ENCODE measurements at regions not wholly inside any gene's neighbourhood (a gene's known extent, or its start where the extent isn't known, plus 50 kb on each side); places are given as distances from the start of the nearest gene placed in this dataset.
"Not testable (repeated sequence)": the region's sequence is repeated elsewhere in the genome, so short reads cannot be mapped to it uniquely, and the experiment has no call there.

DNA sequence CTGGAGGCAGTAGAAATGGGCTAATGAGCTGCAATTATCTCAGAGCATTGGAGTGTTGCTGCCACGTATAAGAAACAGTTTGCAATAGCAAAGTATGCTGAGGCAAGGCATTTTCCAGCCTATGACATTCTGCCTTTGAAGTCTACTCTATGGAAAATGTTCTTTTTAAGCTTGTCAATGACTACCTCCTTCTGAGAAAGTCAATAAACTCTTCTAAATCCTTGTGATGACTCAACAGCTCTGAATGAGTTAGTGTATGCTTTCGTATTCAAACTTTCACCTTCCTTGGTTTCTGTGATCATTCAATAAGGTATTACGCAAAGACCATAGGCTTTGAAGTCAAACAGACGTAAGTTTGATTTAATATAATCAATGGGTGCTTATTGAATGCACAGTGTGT lies 111.2 kb downstream of the CAPZA3 start:
- DNase-seq (ENCODE audit: low read depth): no peak

GRCh38 chr12:18849761-18850160 lies 111.8 kb downstream of the CAPZA3 start:
- no peak for DNase-seq (ENCODE audit: low read depth)

DNA sequence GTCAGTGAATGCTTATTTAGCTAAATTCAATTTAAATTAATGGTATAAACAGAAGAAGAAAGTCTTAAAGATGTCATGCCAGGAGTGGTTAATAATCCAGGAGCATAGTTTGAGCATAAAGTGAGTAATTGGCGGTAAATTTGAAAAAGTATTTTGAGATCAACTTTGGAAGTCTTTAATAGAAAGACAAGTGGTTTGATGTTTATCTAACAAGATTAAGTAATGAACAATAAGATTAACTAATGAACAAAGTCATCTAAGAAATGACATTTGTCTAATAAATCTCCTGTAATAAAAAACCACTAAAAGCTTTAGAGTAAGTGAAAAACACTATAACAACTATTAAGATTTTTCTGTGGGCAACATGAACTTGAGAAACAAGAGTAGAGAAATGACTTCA lies 112.8 kb downstream of the CAPZA3 start:
- DNase-seq (ENCODE audit: low read depth): no peak

GRCh38 chr12:18851271-18851670 lies 113.4 kb downstream of the CAPZA3 start:
- no peak for DNase-seq (ENCODE audit: low read depth)

GRCh38 chr12:18853570-18854366 lies 115.8 kb downstream of the CAPZA3 start:
- no peak for DNase-seq (ENCODE audit: low read depth)

GRCh38 chr12:18857656-18858055 lies 119.7 kb downstream of the CAPZA3 start:
- DNase-seq (ENCODE audit: low read depth): no peak

GRCh38 chr12:18859400-18859799 lies 121.5 kb downstream of the CAPZA3 start:
- no peak for DNase-seq (ENCODE audit: low read depth)

- peak; percentile 12 for DNase-seq (ENCODE audit: low read depth)
Observed at GRCh38 chr12:18861287-18861858, 123.5 kb downstream of the CAPZA3 start.

- DNase-seq (ENCODE audit: low read depth): no peak
Observed at GRCh38 chr12:18863769-18864500, 126.0 kb downstream of the CAPZA3 start.

GRCh38 chr12:18864900-18865561 lies 127.1 kb downstream of the CAPZA3 start:
- peak; percentile 79 for DNase-seq (ENCODE audit: low read depth)

GRCh38 chr12:18868717-18869116 lies 130.8 kb downstream of the CAPZA3 start:
- peak; percentile 18 for DNase-seq (ENCODE audit: low read depth)

- no peak for DNase-seq (ENCODE audit: low read depth)
Observed at GRCh38 chr12:18872770-18873169, 134.9 kb downstream of the CAPZA3 start.

DNA sequence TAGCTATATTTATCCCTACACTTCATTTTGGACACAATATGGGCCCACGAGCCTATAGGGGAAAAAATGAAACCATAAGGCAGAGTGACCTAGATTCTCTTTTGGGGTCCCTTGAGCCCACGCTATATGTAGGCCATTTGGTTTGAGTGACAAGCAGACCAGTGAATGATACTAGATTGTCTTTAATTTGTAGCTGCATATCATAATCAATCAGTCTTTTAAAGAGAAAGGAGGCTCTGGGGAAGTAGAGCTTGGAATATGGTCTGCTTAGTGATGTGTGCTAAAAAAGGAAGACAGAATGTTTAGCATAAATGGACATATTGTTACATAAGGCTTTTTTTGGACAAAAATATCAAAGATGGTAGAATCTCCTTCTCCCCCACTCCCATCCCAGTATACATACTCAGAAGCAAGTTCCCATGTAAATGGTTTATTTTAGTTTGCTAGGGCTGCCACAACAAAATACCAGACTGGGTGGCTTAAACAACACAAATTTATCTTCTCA lies 140.8 kb downstream of the CAPZA3 start:
- DNase-seq (ENCODE audit: low read depth): no peak

GRCh38 chr12:18882690-18883089 lies 144.8 kb downstream of the CAPZA3 start:
- no peak for DNase-seq (ENCODE audit: low read depth)

DNA sequence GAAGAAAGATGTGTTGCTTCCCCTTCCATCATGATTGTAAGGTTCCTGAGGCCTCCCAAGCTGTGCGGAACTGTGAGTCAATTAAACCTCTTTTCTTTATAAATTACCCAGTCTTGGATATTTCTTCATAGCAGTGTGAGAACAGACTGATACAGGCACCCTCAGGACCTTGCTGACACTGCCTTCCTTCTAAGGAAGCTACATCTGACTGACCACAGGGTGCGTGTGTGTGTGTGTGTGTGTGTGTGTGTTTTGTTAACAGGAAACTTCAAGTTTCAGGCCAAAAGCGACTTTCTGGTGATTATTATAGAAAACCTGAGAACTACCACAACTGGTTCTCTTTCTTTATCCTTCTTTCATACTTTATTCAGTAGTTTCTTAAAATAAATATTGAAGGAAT lies 149.0 kb downstream of the CAPZA3 start:
- no peak for DNase-seq (ENCODE audit: low read depth)

- DNase-seq (ENCODE audit: low read depth): no peak
Observed at GRCh38 chr12:18887368-18887767, 149.4 kb downstream of the CAPZA3 start.

DNA sequence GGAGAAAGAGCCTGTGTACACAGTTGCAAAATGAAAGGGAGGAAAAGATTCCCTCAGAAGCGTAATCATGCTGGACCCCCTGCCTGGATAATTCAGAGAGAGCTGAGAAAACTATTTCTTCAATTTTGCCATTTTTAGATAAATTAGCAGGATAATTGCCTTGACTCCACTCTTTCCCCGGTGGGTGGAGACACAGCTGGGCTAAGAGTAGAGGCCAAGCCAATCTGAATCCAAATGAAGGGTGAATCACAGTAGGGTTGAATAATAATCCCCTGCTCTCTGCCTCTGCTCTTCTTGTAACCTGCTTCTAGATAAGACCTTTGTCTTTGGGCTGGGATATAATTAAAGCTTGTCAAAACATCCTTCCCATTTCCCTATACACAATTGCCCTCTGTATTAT lies 150.1 kb downstream of the CAPZA3 start:
- DNase-seq (ENCODE audit: low read depth): no peak

DNA sequence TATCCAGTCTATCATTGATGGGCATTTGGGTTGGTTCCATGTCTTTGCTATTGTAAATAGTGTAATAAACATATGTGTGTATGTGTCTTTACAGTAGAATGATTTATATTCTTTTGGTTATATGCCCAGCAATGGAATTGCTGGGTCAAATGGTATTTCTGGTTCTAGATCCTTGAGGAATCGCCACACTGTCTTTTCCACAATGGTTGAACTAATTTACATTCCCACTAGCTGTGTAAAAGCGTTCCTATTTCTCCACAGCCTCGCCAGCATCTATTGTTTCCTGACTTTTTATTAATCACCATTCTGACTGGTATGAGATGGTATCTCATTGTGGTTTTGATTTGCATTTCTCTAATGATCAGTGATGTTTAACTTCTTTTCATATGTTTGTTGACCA lies 152.7 kb downstream of the CAPZA3 start:
- DNase-seq (ENCODE audit: low read depth): not testable (repeated sequence)

DNA sequence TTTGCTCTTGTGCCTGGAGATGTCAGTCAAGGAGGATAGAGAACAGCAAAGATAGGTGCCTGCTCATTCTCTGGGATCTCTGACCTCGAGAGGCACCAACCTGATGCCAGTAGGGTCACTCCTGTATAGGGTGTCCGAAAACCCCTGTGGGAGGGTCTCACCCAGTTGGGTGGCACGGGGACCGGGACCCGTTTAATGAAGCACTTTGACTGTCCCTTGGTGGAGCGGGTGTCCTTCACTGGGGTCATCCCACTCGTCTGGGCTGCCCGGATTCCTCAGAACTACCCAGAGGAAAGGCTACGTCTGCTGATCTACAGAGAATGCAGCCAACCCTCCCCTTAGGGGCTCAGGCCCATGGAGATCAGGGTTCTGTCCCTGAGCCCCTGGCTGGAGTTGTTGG lies 157.6 kb downstream of the CAPZA3 start:
- no peak for DNase-seq (ENCODE audit: low read depth)

DNA sequence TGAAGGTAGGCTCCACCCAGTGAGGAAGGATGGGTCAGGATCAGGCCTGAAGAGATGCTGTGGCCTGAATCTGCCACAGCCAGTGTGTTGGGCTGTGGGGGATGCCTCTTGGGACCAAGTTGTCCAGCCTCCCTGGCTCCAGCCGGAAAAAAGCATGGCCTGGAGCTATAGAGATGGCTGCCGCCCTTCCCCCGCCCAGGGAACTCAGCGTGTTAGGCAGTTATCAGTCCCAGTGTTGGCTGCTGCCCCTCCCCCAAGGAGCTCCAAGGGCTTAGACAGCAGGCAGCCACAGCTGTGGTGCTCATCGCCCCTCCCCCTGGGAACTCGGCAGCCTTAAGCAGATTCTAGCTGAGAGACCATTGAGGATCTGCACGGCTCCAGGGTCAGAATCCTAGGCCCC lies 158.0 kb downstream of the CAPZA3 start:
- no peak for DNase-seq (ENCODE audit: low read depth)

DNA sequence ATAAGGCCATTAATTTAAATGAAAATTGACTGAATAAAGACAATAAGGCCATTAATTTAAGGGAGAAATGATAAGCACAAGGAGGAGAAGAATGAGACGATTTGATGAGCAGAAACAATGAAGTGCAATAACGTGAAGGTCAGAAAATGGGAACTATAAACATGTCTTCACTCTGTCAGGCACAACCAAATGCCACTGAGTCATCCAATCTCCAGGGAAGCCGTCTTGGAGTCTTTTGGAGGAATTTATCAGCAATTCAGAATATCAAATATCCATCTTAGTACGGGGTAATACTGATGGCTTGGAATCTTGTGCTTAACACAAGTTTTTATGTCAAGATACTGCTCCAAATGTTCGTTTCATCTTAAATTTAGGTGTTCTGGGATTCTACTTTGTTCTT lies 159.9 kb downstream of the CAPZA3 start:
- no peak for DNase-seq (ENCODE audit: low read depth)

- no peak for DNase-seq (ENCODE audit: low read depth)
Observed at GRCh38 chr12:18898470-18898869, 160.6 kb downstream of the CAPZA3 start.
